ENCODE measurements at regions not wholly inside any gene's neighbourhood (a gene's known extent, or its start where the extent isn't known, plus 50 kb on each side); places are given as distances from the start of the nearest gene placed in this dataset.

- DNase-seq (ENCODE audit: extremely low spot score): no peak
- TF ChIP-seq ZNF384 (IDR thresholded peaks at IDR 0.05): no peak
- no peak for TF ChIP-seq NFRKB (IDR thresholded peaks at IDR 0.05)
- no peak for TF ChIP-seq ARNT (IDR thresholded peaks at IDR 0.05)
- POLR2A ChIA-PET: no interaction called here
- CTCF ChIA-PET: no interaction called here
Measured at GRCh38 chr15:96403071-96403470, 72.6 kb downstream of the NR2F2 start.

- ChIA-PET CTCF (no interaction called here), POLR2A (no interaction called here)
Measured at GRCh38 chr15:96403932-96404331, 73.4 kb downstream of the NR2F2 start.

GRCh38 chr15:96404560-96404959 lies 74.1 kb downstream of the NR2F2 start:
- ChIA-PET CTCF (no interaction called here), POLR2A (no interaction called here)
- no peak for DNase-seq (ENCODE audit: extremely low spot score)
- TF ChIP-seq NFRKB (IDR thresholded peaks at IDR 0.05): no peak
- no peak for TF ChIP-seq HDGF (IDR thresholded peaks at IDR 0.05; ENCODE audit: borderline replicate concordance)
- TF ChIP-seq LEF1 (IDR thresholded peaks at IDR 0.05; ENCODE audit: borderline replicate concordance): no peak
- no peak for TF ChIP-seq ZNF384 (IDR thresholded peaks at IDR 0.05)
- no peak for TF ChIP-seq FOXA1 (IDR thresholded peaks at IDR 0.05)
- TF ChIP-seq SP1 (IDR thresholded peaks at IDR 0.05): no peak
- no peak for TF ChIP-seq SUZ12 (IDR thresholded peaks at IDR 0.05)
- no peak for TF ChIP-seq PKNOX1 (IDR thresholded peaks at IDR 0.05)
- no peak for TF ChIP-seq ARNT (IDR thresholded peaks at IDR 0.05)
- no peak for TF ChIP-seq FOXK2 (IDR thresholded peaks at IDR 0.05)
- no peak for TF ChIP-seq ELF4 (IDR thresholded peaks at IDR 0.05)
- TF ChIP-seq FOXM1 (IDR thresholded peaks at IDR 0.05; ENCODE audit: borderline replicate concordance): no peak
- TF ChIP-seq L3MBTL2 (conservative IDR thresholded peaks at IDR 0.05): no peak
- no peak for TF ChIP-seq TARDBP (IDR thresholded peaks at IDR 0.05)
- no peak for TF ChIP-seq BHLHE40 (IDR thresholded peaks at IDR 0.05; ENCODE audit: borderline replicate concordance)
- TF ChIP-seq CTBP1 (IDR thresholded peaks at IDR 0.05; ENCODE audit: borderline replicate concordance): no peak

More at GRCh38 chr15:96403932-96404331, 73.4 kb downstream of the NR2F2 start:
- DNase-seq (ENCODE audit: extremely low spot score): no peak
- TF ChIP-seq HDGF (IDR thresholded peaks at IDR 0.05; ENCODE audit: borderline replicate concordance): no peak
- no peak for TF ChIP-seq FOXA1 (IDR thresholded peaks at IDR 0.05)
- no peak for TF ChIP-seq FOXM1 (IDR thresholded peaks at IDR 0.05; ENCODE audit: borderline replicate concordance)
- no peak for TF ChIP-seq TARDBP (IDR thresholded peaks at IDR 0.05)
- TF ChIP-seq L3MBTL2 (conservative IDR thresholded peaks at IDR 0.05): no peak
- TF ChIP-seq FOXK2 (IDR thresholded peaks at IDR 0.05): no peak
- no peak for TF ChIP-seq SP1 (IDR thresholded peaks at IDR 0.05)
- TF ChIP-seq ELF4 (IDR thresholded peaks at IDR 0.05): no peak
- no peak for TF ChIP-seq NFRKB (IDR thresholded peaks at IDR 0.05)
- TF ChIP-seq BHLHE40 (IDR thresholded peaks at IDR 0.05; ENCODE audit: borderline replicate concordance): no peak
- no peak for TF ChIP-seq LEF1 (IDR thresholded peaks at IDR 0.05; ENCODE audit: borderline replicate concordance)
- no peak for TF ChIP-seq SUZ12 (IDR thresholded peaks at IDR 0.05)
- TF ChIP-seq CTBP1 (IDR thresholded peaks at IDR 0.05; ENCODE audit: borderline replicate concordance): no peak
- TF ChIP-seq ZNF384 (IDR thresholded peaks at IDR 0.05): no peak

GRCh38 chr15:96406291-96406690 lies 75.8 kb downstream of the NR2F2 start:
- DNase-seq (ENCODE audit: extremely low spot score): no peak
- TF ChIP-seq PKNOX1 (IDR thresholded peaks at IDR 0.05) (no peak), FOXM1 (IDR thresholded peaks at IDR 0.05; ENCODE audit: borderline replicate concordance) (no peak), CTBP1 (IDR thresholded peaks at IDR 0.05; ENCODE audit: borderline replicate concordance) (no peak), FOXK2 (IDR thresholded peaks at IDR 0.05) (no peak), HDGF (IDR thresholded peaks at IDR 0.05; ENCODE audit: borderline replicate concordance) (no peak), TARDBP (IDR thresholded peaks at IDR 0.05) (no peak), LEF1 (IDR thresholded peaks at IDR 0.05; ENCODE audit: borderline replicate concordance) (no peak), ARNT (IDR thresholded peaks at IDR 0.05) (no peak), L3MBTL2 (conservative IDR thresholded peaks at IDR 0.05) (no peak), BHLHE40 (IDR thresholded peaks at IDR 0.05; ENCODE audit: borderline replicate concordance) (no peak), ZNF384 (IDR thresholded peaks at IDR 0.05) (no peak), FOXA1 (IDR thresholded peaks at IDR 0.05) (no peak), SP1 (IDR thresholded peaks at IDR 0.05) (no peak), ELF4 (IDR thresholded peaks at IDR 0.05) (no peak), NFRKB (IDR thresholded peaks at IDR 0.05) (no peak), SUZ12 (IDR thresholded peaks at IDR 0.05) (no peak)
- CTCF ChIA-PET: no interaction called here
- POLR2A ChIA-PET: no interaction called here

- no peak for DNase-seq (ENCODE audit: extremely low spot score)
- ChIA-PET POLR2A (no interaction called here), CTCF (no interaction called here)
- no peak for TF ChIP-seq L3MBTL2 (conservative IDR thresholded peaks at IDR 0.05)
- no peak for TF ChIP-seq SP1 (IDR thresholded peaks at IDR 0.05)
- no peak for TF ChIP-seq SUZ12 (IDR thresholded peaks at IDR 0.05)
- TF ChIP-seq HDGF (IDR thresholded peaks at IDR 0.05; ENCODE audit: borderline replicate concordance): no peak
- TF ChIP-seq BHLHE40 (IDR thresholded peaks at IDR 0.05; ENCODE audit: borderline replicate concordance): no peak
- no peak for TF ChIP-seq ZNF384 (IDR thresholded peaks at IDR 0.05)
- TF ChIP-seq LEF1 (IDR thresholded peaks at IDR 0.05; ENCODE audit: borderline replicate concordance): no peak
- no peak for TF ChIP-seq CTBP1 (IDR thresholded peaks at IDR 0.05; ENCODE audit: borderline replicate concordance)
- no peak for TF ChIP-seq FOXK2 (IDR thresholded peaks at IDR 0.05)
- TF ChIP-seq ELF4 (IDR thresholded peaks at IDR 0.05): no peak
- TF ChIP-seq TARDBP (IDR thresholded peaks at IDR 0.05): no peak
- no peak for TF ChIP-seq NFRKB (IDR thresholded peaks at IDR 0.05)
- TF ChIP-seq ARNT (IDR thresholded peaks at IDR 0.05): no peak
- TF ChIP-seq PKNOX1 (IDR thresholded peaks at IDR 0.05): no peak
- no peak for TF ChIP-seq FOXA1 (IDR thresholded peaks at IDR 0.05)
- TF ChIP-seq FOXM1 (IDR thresholded peaks at IDR 0.05; ENCODE audit: borderline replicate concordance): no peak
Measured at GRCh38 chr15:96406701-96407100, 76.2 kb downstream of the NR2F2 start.

- ChIA-PET POLR2A (no interaction called here), CTCF (interaction anchor here (0.6 kb wide), 1 partner anchor 18 kb away, joined by 3 read pairs; no protein-coding TSS in a partner anchor)
- DNase-seq (ENCODE audit: extremely low spot score): no peak
- TF ChIP-seq ZNF384 (IDR thresholded peaks at IDR 0.05) (no peak), SP1 (IDR thresholded peaks at IDR 0.05) (no peak), FOXK2 (IDR thresholded peaks at IDR 0.05) (no peak), BHLHE40 (IDR thresholded peaks at IDR 0.05; ENCODE audit: borderline replicate concordance) (no peak), SUZ12 (IDR thresholded peaks at IDR 0.05) (no peak), LEF1 (IDR thresholded peaks at IDR 0.05; ENCODE audit: borderline replicate concordance) (no peak), HDGF (IDR thresholded peaks at IDR 0.05; ENCODE audit: borderline replicate concordance) (no peak), L3MBTL2 (conservative IDR thresholded peaks at IDR 0.05) (no peak), FOXA1 (IDR thresholded peaks at IDR 0.05) (no peak), NFRKB (IDR thresholded peaks at IDR 0.05) (no peak), ARNT (IDR thresholded peaks at IDR 0.05) (no peak), TARDBP (IDR thresholded peaks at IDR 0.05) (no peak), PKNOX1 (IDR thresholded peaks at IDR 0.05) (no peak), FOXM1 (IDR thresholded peaks at IDR 0.05; ENCODE audit: borderline replicate concordance) (no peak), CTBP1 (IDR thresholded peaks at IDR 0.05; ENCODE audit: borderline replicate concordance) (no peak), ELF4 (IDR thresholded peaks at IDR 0.05) (no peak)
Measured at GRCh38 chr15:96407482-96407881, 77.0 kb downstream of the NR2F2 start.

Measured in HEK293T (cell line).